ENCODE measurements at regions not wholly inside any gene's neighbourhood (a gene's known extent, or its start where the extent isn't known, plus 50 kb on each side); places are given as distances from the start of the nearest gene placed in this dataset.
"Not testable (repeated sequence)": the region's sequence is repeated elsewhere in the genome, so short reads cannot be mapped to it uniquely, and the experiment has no call there.

GRCh38 chr12:23083267-23083666 lies 458.3 kb downstream of the ETNK1 start:
- DNase-seq (ENCODE audit: low read depth, low spot score), result no peak

- DNase-seq (ENCODE audit: low read depth, low spot score), result no peak
These were observed 459.4 kb downstream of the ETNK1 start for GRCh38 chr12:23084236-23084995.

- no peak for DNase-seq (ENCODE audit: low read depth, low spot score)
These were observed 463.6 kb downstream of the ETNK1 start for GRCh38 chr12:23088594-23088993.

GRCh38 chr12:23093488-23093887 lies 468.5 kb downstream of the ETNK1 start:
- DNase-seq (ENCODE audit: low read depth, low spot score), result no peak

- DNase-seq (ENCODE audit: low read depth, low spot score), result no peak
These were observed 471.4 kb downstream of the ETNK1 start for GRCh38 chr12:23096321-23096720.

- DNase-seq (ENCODE audit: low read depth, low spot score), result no peak
These were observed 473.1 kb downstream of the ETNK1 start for GRCh38 chr12:23098110-23098509.

- no peak for DNase-seq (ENCODE audit: low read depth, low spot score)
These were observed 473.5 kb downstream of the ETNK1 start for GRCh38 chr12:23098517-23098916.

GRCh38 chr12:23099104-23099503 lies 474.1 kb downstream of the ETNK1 start:
- DNase-seq (ENCODE audit: low read depth, low spot score), result no peak

GRCh38 chr12:23099604-23100003 lies 474.6 kb downstream of the ETNK1 start:
- DNase-seq (ENCODE audit: low read depth, low spot score), result no peak

- DNase-seq (ENCODE audit: low read depth, low spot score), result no peak
These were observed 484.0 kb downstream of the ETNK1 start for GRCh38 chr12:23108957-23109356.

- DNase-seq (ENCODE audit: low read depth, low spot score), result no peak
These were observed 488.8 kb downstream of the ETNK1 start for GRCh38 chr12:23113781-23114180.

GRCh38 chr12:23115984-23116383 lies 491.0 kb downstream of the ETNK1 start:
- no peak for DNase-seq (ENCODE audit: low read depth, low spot score)

- no peak for DNase-seq (ENCODE audit: low read depth, low spot score)
These were observed 501.8 kb downstream of the ETNK1 start for GRCh38 chr12:23126794-23127193.

- no peak for DNase-seq (ENCODE audit: low read depth, low spot score)
These were observed 502.7 kb downstream of the ETNK1 start for GRCh38 chr12:23127701-23128100.

- DNase-seq (ENCODE audit: low read depth, low spot score), result no peak
These were observed 503.5 kb downstream of the ETNK1 start for GRCh38 chr12:23128462-23128861.

- no peak for DNase-seq (ENCODE audit: low read depth, low spot score)
These were observed 507.4 kb downstream of the ETNK1 start for GRCh38 chr12:23132357-23132756.

GRCh38 chr12:23133471-23133870 lies 508.5 kb downstream of the ETNK1 start:
- DNase-seq (ENCODE audit: low read depth, low spot score), result no peak

GRCh38 chr12:23139026-23139425 lies 514.1 kb downstream of the ETNK1 start:
- DNase-seq (ENCODE audit: low read depth, low spot score), result no peak

GRCh38 chr12:23140710-23141109 lies 515.7 kb downstream of the ETNK1 start:
- DNase-seq (ENCODE audit: low read depth, low spot score), result no peak

- no peak for DNase-seq (ENCODE audit: low read depth, low spot score)
These were observed 516.4 kb downstream of the ETNK1 start for GRCh38 chr12:23141335-23141734.

GRCh38 chr12:23146070-23146469 lies 521.1 kb downstream of the ETNK1 start:
- DNase-seq (ENCODE audit: low read depth, low spot score), result not testable (repeated sequence)

- DNase-seq (ENCODE audit: low read depth, low spot score), result no peak
These were observed 543.5 kb downstream of the ETNK1 start for GRCh38 chr12:23168459-23168858.

GRCh38 chr12:23169012-23169695 lies 544.2 kb downstream of the ETNK1 start:
- no peak for DNase-seq (ENCODE audit: low read depth, low spot score)
